SU-DHL-6 (cell line): ENCODE measurements at regions not wholly inside any gene's neighbourhood (a gene's known extent, or its start where the extent isn't known, plus 50 kb on each side); places are given as distances from the start of the nearest gene placed in this dataset.

Experiments
- CTCF ChIP-seq: fragments of 200-600 bp; sonication (generic); IDR thresholded peaks from one replicate; pipeline ENCODE4 v1.5.1; 2017; ENCODE audit warnings: antibody characterized with exemption, mild to moderate bottlenecking, low read length, moderate library complexity; ENCODE audit not compliant: insufficient read depth, poor library complexity, severe bottlenecking
- EZH2phosphoT487 ChIP-seq: fragments of 200-600 bp; sonication (generic), shearing (Covaris generic); conservative IDR thresholded peaks from 2 replicates; pipeline ENCODE4 v1.6.1; 2018; ENCODE audit warnings: mild to moderate bottlenecking, antibody characterized with exemption, low read length, moderate library complexity, mixed read lengths

- TF ChIP-seq CTCF (peak; percentile 83), EZH2phosphoT487 (no peak)
Observed at GRCh38 chr1:50271968-50272578, 151.2 kb downstream of the DMRTA2 start.
